ENCODE measurements at regions not wholly inside any gene's neighbourhood (a gene's known extent, or its start where the extent isn't known, plus 50 kb on each side); places are given as distances from the start of the nearest gene placed in this dataset.
A peak's percentile ranks its signal among the peaks of the same experiment; 100 is the strongest.

GRCh38 chr5:56494300-56494731 lies 261.2 kb upstream of the ANKRD55 start (continued):
- TF ChIP-seq SAFB2 (IDR thresholded peaks at IDR 0.05; ENCODE audit: borderline replicate concordance, low read depth, low read length, severe bottlenecking) (no peak), NFIC (IDR thresholded peaks at IDR 0.05) (no peak), CXXC5 (CRISPR knock-in tag; IDR thresholded peaks at IDR 0.05) (peak; percentile 40; the same call in 1 of the 2 replicates), CTBP1 (IDR thresholded peaks at IDR 0.05; ENCODE audit: borderline replicate concordance) (peak; percentile 76; the same call in 1 of the 2 replicates), ZNF431 (CRISPR knock-in tag; IDR thresholded peaks at IDR 0.05) (no peak), SP1 (CRISPR knock-in tag; IDR thresholded peaks at IDR 0.05) (no peak), EGR1 (conservative IDR thresholded peaks at IDR 0.05) (no peak), POLR3A (IDR thresholded peaks at IDR 0.05; ENCODE audit: borderline replicate concordance, extremely low read depth, insufficient read depth, insufficient read length) (no peak), ZNF121 (CRISPR knock-in tag; conservative IDR thresholded peaks at IDR 0.05) (no peak), FOXK2 (conservative IDR thresholded peaks at IDR 0.05 in 1 of 2, IDR thresholded peaks at IDR 0.05 in 1 of 2; ENCODE audit: low read depth in 2 of 2) (peak; percentile 27; a peak in 1 of 4 replicates), NR2C1 (IDR thresholded peaks at IDR 0.05) (no peak; the same call in 1 of the 2 replicates), NR2C1 (tag; IDR thresholded peaks at IDR 0.05) (peak; percentile 35), ZNF384 (IDR thresholded peaks at IDR 0.05; ENCODE audit: low read depth, low read length) (no peak), CC2D1A (IDR thresholded peaks at IDR 0.05) (no peak), ZNF592 (IDR thresholded peaks at IDR 0.05) (peak; percentile 76; the same call in 1 of the 2 replicates), NCOA4 (IDR thresholded peaks at IDR 0.05; ENCODE audit: partially characterized antibody) (no peak), JUN (IDR thresholded peaks at IDR 0.05; ENCODE audit: borderline replicate concordance, low read depth, low read length) (no peak), JUN (CRISPR knock-in tag; IDR thresholded peaks at IDR 0.05; ENCODE audit: borderline replicate concordance) (no peak), MLX (CRISPR knock-in tag; conservative IDR thresholded peaks at IDR 0.05) (no peak), ZNF280A (IDR thresholded peaks at IDR 0.05; ENCODE audit: low read depth, partially characterized antibody) (no peak), HNRNPUL1 (IDR thresholded peaks at IDR 0.05; ENCODE audit: low read length) (no peak), ZNF79 (CRISPR knock-in tag; IDR thresholded peaks at IDR 0.05; ENCODE audit: low read depth) (no peak), FOXK1 (CRISPR knock-in tag; IDR thresholded peaks at IDR 0.05; ENCODE audit: borderline replicate concordance) (no peak), ZNF586 (CRISPR knock-in tag; conservative IDR thresholded peaks at IDR 0.05) (no peak), NR2F6 (CRISPR knock-in tag; IDR thresholded peaks at IDR 0.05) (no peak)

Measured in K562 (cell line).